Breast epithelium (tissue), 3 donors: ENCODE measurements at regions not wholly inside any gene's neighbourhood (a gene's known extent, or its start where the extent isn't known, plus 50 kb on each side); places are given as distances from the start of the nearest gene placed in this dataset.

Experiments used
- POLR2AphosphoS5 ChIP-seq, 3 donors: sonication (generic); formaldehyde crosslinking; IDR thresholded peaks; one replicate each; pipeline ENCODE4 v1.6.1; 2017; ENCODE audit warnings: antibody characterized with exemption in 3 of 3
- TF ChIP-seq, protein P1 (sequence below), 3 donors: fragments of 450-650 bp; IDR thresholded peaks; one replicate each; pipeline ENCODE4 v1.5.1; 2016 to 2017; ENCODE audit warnings: antibody characterized with exemption in 3 of 3, mild to moderate bottlenecking in 3 of 3, moderate library complexity in 3 of 3

- TF ChIP-seq, protein P1, sequence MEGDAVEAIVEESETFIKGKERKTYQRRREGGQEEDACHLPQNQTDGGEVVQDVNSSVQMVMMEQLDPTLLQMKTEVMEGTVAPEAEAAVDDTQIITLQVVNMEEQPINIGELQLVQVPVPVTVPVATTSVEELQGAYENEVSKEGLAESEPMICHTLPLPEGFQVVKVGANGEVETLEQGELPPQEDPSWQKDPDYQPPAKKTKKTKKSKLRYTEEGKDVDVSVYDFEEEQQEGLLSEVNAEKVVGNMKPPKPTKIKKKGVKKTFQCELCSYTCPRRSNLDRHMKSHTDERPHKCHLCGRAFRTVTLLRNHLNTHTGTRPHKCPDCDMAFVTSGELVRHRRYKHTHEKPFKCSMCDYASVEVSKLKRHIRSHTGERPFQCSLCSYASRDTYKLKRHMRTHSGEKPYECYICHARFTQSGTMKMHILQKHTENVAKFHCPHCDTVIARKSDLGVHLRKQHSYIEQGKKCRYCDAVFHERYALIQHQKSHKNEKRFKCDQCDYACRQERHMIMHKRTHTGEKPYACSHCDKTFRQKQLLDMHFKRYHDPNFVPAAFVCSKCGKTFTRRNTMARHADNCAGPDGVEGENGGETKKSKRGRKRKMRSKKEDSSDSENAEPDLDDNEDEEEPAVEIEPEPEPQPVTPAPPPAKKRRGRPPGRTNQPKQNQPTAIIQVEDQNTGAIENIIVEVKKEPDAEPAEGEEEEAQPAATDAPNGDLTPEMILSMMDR (IDR thresholded peaks at IDR 0.05): no peak
- TF ChIP-seq POLR2AphosphoS5 (IDR thresholded peaks at IDR 0.05): no peak
Observed at GRCh38 chr7:125241548-125241947, 311.9 kb upstream of the POT1 start.
